Fibroblast of lung (primary cell): ENCODE measurements at regions not wholly inside any gene's neighbourhood (a gene's known extent, or its start where the extent isn't known, plus 50 kb on each side); places are given as distances from the start of the nearest gene placed in this dataset.

ENCODE experiments used
- DNase-seq, 2 donors: peaks; one replicate each; pipeline versions ENCODE4 v3.0.0 to v3.0.0-alpha.2; 2010; ENCODE audit warnings: low read depth in 2 of 2
- H2AFZ ChIP-seq: 2 replicates; pipeline ENCODE4 v1.5.1; 2012; ENCODE audit warnings: low read length, control low read depth, inconsistent platforms
- H3K27ac ChIP-seq: 2 replicates; pipeline ENCODE4 v1.5.1; 2011; ENCODE audit warnings: low read length, control low read depth; ENCODE audit not compliant: insufficient read depth
- H3K27me3 ChIP-seq: 2 replicates; pipeline ENCODE4 v1.5.1; 2011; ENCODE audit warnings: mild to moderate bottlenecking, low read length; ENCODE audit not compliant: control insufficient read depth, insufficient read depth
- H3K36me3 ChIP-seq: 2 replicates; pipeline ENCODE4 v1.5.1; 2011; ENCODE audit warnings: low read length; ENCODE audit not compliant: control insufficient read depth, insufficient read depth
- H3K4me1 ChIP-seq: 2 replicates; pipeline ENCODE4 v1.5.1; 2011; ENCODE audit warnings: low read length; ENCODE audit not compliant: control insufficient read depth, insufficient read depth; ENCODE audit errors: extremely low read depth
- H3K4me2 ChIP-seq: 2 replicates; pipeline ENCODE4 v1.5.1; 2011; ENCODE audit warnings: low read length, control low read depth; ENCODE audit not compliant: insufficient read depth; ENCODE audit errors: extremely low read depth
- H3K4me3 ChIP-seq, 4 experiments: fragments of 200-600 bp in 1 of 4; sonication (generic) in 1 of 4; replicated peaks in 1 of 4; 2 replicates each; pipeline ENCODE4 v1.5.1; 2011 to 2016; ENCODE audit warnings: low read length in 4 of 4, low read depth in 3 of 4, mild to moderate bottlenecking in 3 of 4, control low read depth in 2 of 4, inconsistent platforms in 1 of 4, mixed read lengths in 1 of 4; ENCODE audit not compliant: insufficient read depth in 1 of 4; ENCODE audit errors: control extremely low read depth in 1 of 4
- H3K79me2 ChIP-seq: 2 replicates; pipeline ENCODE4 v1.5.1; 2012; ENCODE audit warnings: mild to moderate bottlenecking, low read length, inconsistent platforms; ENCODE audit not compliant: control insufficient read depth, insufficient read depth
- H3K9ac ChIP-seq: 2 replicates; pipeline ENCODE4 v1.5.1; 2011; ENCODE audit warnings: mild to moderate bottlenecking, low read length, control low read depth; ENCODE audit not compliant: insufficient read depth
- H3K9me3 ChIP-seq: 2 replicates; pipeline ENCODE4 v1.5.1; 2012; ENCODE audit warnings: low read depth, low read length; ENCODE audit not compliant: control insufficient read depth, insufficient read depth
- H4K20me1 ChIP-seq: 2 replicates; pipeline ENCODE4 v1.5.1; 2011; ENCODE audit warnings: low read length; ENCODE audit not compliant: control insufficient read depth, insufficient read depth; ENCODE audit errors: extremely low read depth
- EZH2 ChIP-seq: IDR thresholded peaks from 2 replicates; pipeline ENCODE4 v1.5.1; 2012; ENCODE audit warnings: low read length, control low read depth, mild to moderate bottlenecking; ENCODE audit errors: missing control alignments
- TF ChIP-seq, protein P1 (sequence below), 2 donors: IDR thresholded peaks in 1 of 2; conservative IDR thresholded peaks in 1 of 2; 1 replicate in 1 of 2; 2 replicates in 1 of 2; pipeline ENCODE4 v1.5.1; 2011 to 2012; ENCODE audit warnings: low read length in 2 of 2, control low read depth in 1 of 2, inconsistent platforms in 1 of 2, low read depth in 1 of 2, mild to moderate bottlenecking in 1 of 2

DNA sequence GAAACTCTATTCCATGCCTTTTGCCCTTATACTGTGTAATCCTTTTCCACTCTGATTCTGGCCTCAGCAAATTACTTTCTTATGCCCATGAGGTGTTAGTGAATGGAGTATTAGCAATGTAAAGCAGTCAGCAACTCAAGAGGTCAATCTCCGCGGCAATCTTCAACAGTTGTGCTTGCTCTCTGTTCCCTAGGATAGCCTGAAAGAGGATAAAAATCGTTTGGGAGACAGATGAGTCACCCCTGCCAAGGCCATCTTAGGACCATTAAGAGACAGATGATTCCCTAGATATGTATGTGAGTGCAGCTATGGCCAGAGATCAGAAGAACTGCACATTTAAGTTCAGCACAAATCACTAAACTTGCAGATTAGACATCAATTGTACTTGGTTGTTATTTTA lies 1145.8 kb downstream of the GALC start:
- Histone ChIP-seq H3K4me3 (no peak overlapping the region), H2AFZ (no peak overlapping the region), H3K4me1 (no peaks in the 10 kb centered on the region), H3K27me3 (no peaks in the 10 kb centered on the region), H3K79me2 (no peaks in the 10 kb centered on the region), H3K36me3 (no peaks in the 10 kb centered on the region), H3K4me2 (no peak overlapping the region), H3K9ac (no peak overlapping the region), H4K20me1 (no peaks in the 10 kb centered on the region), H3K9me3 (no peaks in the 10 kb centered on the region), H3K27ac (no peak overlapping the region)
- peak; percentile 5 to 6 for DNase-seq
- TF ChIP-seq, protein P1, sequence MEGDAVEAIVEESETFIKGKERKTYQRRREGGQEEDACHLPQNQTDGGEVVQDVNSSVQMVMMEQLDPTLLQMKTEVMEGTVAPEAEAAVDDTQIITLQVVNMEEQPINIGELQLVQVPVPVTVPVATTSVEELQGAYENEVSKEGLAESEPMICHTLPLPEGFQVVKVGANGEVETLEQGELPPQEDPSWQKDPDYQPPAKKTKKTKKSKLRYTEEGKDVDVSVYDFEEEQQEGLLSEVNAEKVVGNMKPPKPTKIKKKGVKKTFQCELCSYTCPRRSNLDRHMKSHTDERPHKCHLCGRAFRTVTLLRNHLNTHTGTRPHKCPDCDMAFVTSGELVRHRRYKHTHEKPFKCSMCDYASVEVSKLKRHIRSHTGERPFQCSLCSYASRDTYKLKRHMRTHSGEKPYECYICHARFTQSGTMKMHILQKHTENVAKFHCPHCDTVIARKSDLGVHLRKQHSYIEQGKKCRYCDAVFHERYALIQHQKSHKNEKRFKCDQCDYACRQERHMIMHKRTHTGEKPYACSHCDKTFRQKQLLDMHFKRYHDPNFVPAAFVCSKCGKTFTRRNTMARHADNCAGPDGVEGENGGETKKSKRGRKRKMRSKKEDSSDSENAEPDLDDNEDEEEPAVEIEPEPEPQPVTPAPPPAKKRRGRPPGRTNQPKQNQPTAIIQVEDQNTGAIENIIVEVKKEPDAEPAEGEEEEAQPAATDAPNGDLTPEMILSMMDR (conservative IDR thresholded peaks at IDR 0.05 in 1 of 2, IDR thresholded peaks at IDR 0.05 in 1 of 2; ENCODE audit: low read depth in 1 of 2, low read length in 2 of 2), result no peak
- no peak for TF ChIP-seq EZH2

- peak in 1 of 2 donors; percentile 24 for DNase-seq
- Histone ChIP-seq H2AFZ (no peak overlapping the region), H3K4me2 (no peak overlapping the region), H3K27ac (no peak overlapping the region), H3K36me3 (no peaks in the 10 kb centered on the region), H3K27me3 (no peaks in the 10 kb centered on the region), H3K9ac (no peak overlapping the region), H3K9me3 (no peaks in the 10 kb centered on the region), H4K20me1 (no peaks in the 10 kb centered on the region), H3K4me1 (no peaks in the 10 kb centered on the region), H3K4me3 (no peak overlapping the region), H3K79me2 (no peaks in the 10 kb centered on the region)
- TF ChIP-seq, protein P1 (conservative IDR thresholded peaks at IDR 0.05 in 1 of 2, IDR thresholded peaks at IDR 0.05 in 1 of 2; ENCODE audit: low read depth in 1 of 2, low read length in 2 of 2), result no peak
- TF ChIP-seq EZH2, result no peak
Observed at GRCh38 chr14:86838363-86838762, 1154.6 kb downstream of the GALC start.

DNA sequence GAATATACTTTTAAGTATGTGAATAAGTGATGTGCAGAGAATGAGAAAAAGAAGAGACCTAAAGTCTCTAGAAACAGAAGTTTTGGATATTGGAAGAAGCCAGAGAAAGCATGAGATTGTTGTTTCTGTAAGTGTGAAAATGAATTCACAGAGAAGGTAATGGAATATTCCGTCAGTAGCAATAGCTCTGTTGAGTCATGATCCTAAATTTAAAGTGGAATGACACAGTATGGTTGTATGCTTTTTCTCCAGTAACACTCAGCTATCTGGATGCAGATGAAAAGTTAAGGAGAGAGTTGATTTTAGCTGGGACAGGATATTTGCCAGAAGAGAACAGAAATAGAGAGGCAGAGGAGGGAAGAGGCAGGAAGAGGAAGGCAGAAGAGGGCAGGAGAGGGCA lies 1166.3 kb downstream of the GALC start:
- Histone ChIP-seq H3K36me3 (no peaks in the 10 kb centered on the region), H3K27ac (no peak overlapping the region), H3K9ac (no peak overlapping the region), H3K79me2 (no peaks in the 10 kb centered on the region), H4K20me1 (no peaks in the 10 kb centered on the region), H3K4me2 (no peak overlapping the region), H2AFZ (no peak overlapping the region), H3K9me3 (no peaks in the 10 kb centered on the region), H3K4me1 (no peaks in the 10 kb centered on the region), H3K27me3 (no peaks in the 10 kb centered on the region), H3K4me3 (no peak overlapping the region)
- DNase-seq, result peak in 1 of 2 donors; percentile 56
- TF ChIP-seq, protein P1 (conservative IDR thresholded peaks at IDR 0.05 in 1 of 2, IDR thresholded peaks at IDR 0.05 in 1 of 2; ENCODE audit: low read depth in 1 of 2, low read length in 2 of 2), result no peak
- no peak for TF ChIP-seq EZH2
